ENCODE measurements at regions not wholly inside any gene's neighbourhood (a gene's known extent, or its start where the extent isn't known, plus 50 kb on each side); places are given as distances from the start of the nearest gene placed in this dataset.

DNA sequence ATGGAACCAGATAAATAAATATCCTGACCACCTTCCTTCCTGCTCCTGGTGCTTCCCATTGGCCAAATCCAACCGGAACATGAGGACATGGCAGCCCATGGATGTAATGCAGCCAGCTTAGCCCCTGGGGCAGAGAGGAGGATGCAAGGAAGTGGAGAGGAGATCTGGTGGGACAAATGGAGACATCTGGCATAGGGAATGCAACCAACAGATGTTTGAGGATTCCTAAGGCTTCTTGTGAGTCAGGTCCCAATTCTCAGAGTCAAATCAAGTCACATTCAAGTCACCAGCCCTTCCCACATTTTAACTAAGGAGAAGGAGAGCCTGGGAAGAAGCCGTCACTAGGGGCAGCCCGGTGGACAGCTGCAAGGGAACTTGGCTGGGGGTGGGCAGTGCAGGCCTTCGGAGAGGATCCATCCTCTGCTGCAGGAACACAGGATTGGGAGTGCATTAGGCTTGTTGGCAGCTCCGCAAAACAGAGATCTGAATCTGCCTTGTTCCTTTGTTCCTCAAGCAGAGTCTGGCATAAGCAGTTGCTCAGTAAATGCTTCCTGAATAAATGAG lies 62.8 kb upstream of the HS3ST2 start:
- no peak overlapping the region for H3K4me3 ChIP-seq (ENCODE audit: low read depth, low read length)
- no peak for DNase-seq (ENCODE audit: low read depth, low spot score)
- in situ Hi-C loops (cut with HindIII; ENCODE audit: low sequenced_read_pairs), result no loop called here
- TF ChIP-seq, protein P1, sequence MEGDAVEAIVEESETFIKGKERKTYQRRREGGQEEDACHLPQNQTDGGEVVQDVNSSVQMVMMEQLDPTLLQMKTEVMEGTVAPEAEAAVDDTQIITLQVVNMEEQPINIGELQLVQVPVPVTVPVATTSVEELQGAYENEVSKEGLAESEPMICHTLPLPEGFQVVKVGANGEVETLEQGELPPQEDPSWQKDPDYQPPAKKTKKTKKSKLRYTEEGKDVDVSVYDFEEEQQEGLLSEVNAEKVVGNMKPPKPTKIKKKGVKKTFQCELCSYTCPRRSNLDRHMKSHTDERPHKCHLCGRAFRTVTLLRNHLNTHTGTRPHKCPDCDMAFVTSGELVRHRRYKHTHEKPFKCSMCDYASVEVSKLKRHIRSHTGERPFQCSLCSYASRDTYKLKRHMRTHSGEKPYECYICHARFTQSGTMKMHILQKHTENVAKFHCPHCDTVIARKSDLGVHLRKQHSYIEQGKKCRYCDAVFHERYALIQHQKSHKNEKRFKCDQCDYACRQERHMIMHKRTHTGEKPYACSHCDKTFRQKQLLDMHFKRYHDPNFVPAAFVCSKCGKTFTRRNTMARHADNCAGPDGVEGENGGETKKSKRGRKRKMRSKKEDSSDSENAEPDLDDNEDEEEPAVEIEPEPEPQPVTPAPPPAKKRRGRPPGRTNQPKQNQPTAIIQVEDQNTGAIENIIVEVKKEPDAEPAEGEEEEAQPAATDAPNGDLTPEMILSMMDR (IDR thresholded peaks at IDR 0.05; ENCODE audit: low read depth, low read length), result no peak

DNA sequence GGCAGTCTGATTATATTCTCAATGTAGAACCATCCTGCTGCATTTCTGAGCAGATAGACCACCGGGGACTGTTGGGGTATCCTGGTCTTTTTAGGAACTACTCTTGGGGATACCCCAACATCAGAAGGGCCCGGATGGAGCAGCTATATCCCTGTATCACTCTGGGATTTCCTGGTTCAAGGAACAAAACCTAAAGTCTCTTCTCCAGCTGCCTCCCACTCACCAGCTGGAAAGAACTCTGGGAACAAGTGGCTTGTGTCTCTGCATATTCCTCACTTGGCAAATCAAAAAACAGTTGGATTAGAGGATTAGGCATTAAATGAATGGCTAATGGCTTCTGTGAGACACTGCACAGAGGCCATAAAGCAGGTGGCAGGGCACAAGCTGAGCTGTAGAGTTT lies 62.3 kb upstream of the HS3ST2 start:
- H3K4me3 ChIP-seq (ENCODE audit: low read depth, low read length), result no peak overlapping the region
- DNase-seq (ENCODE audit: low read depth, low spot score), result no peak
- TF ChIP-seq, protein P1 (IDR thresholded peaks at IDR 0.05; ENCODE audit: low read depth, low read length), result no peak
- in situ Hi-C loops (cut with HindIII; ENCODE audit: low sequenced_read_pairs), result no loop called here

DNA sequence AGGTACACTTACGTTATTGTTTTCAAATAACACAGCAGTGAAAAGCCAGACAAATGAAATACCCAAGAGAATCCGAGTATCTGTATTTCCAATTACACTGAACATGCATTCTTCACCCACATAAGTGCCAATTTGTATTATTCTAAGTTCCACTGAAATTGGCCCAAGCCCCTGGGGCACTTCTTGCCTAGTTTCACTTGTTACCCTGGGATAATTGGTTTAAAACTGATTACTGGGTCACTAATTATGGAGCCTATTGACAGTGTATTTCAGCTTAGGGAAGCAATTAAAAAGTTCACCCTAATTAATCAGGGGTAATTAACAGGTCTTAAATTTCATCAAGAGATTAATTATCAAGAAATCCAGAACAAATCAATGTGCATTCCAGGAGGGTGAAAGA lies 60.5 kb upstream of the HS3ST2 start:
- no peak for DNase-seq (ENCODE audit: low read depth, low spot score)
- no peak overlapping the region for H3K4me3 ChIP-seq (ENCODE audit: low read depth, low read length)
- in situ Hi-C loops (cut with HindIII; ENCODE audit: low sequenced_read_pairs), result no loop called here
- TF ChIP-seq, protein P1 (IDR thresholded peaks at IDR 0.05; ENCODE audit: low read depth, low read length), result no peak

DNA sequence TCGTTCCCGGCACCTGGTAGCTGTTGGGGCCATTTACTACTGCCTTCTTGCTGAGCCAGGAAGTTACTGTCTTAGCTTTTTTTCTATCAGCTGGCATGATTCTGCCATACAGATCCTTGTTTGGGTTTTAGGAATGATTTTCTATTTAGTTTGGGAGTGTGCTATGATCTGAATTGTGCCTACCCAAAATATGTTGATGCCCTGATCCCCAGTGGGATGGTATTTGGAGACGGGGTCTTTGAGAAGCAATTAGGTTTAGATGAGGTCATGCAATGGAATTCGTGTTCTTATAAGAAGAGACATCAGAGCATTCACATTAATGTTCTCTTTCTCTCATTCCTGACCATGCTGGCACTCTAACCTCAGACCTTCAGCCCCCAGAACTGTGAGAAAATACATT lies 59.4 kb upstream of the HS3ST2 start:
- TF ChIP-seq, protein P1 (IDR thresholded peaks at IDR 0.05; ENCODE audit: low read depth, low read length), result no peak
- no peak for DNase-seq (ENCODE audit: low read depth, low spot score)
- in situ Hi-C loops (cut with HindIII; ENCODE audit: low sequenced_read_pairs), result no loop called here
- no peak overlapping the region for H3K4me3 ChIP-seq (ENCODE audit: low read depth, low read length)

- H3K4me3 ChIP-seq (ENCODE audit: low read depth, low read length), result no peak overlapping the region
- DNase-seq (ENCODE audit: low read depth, low spot score), result no peak
- in situ Hi-C loops (cut with HindIII; ENCODE audit: low sequenced_read_pairs), result no loop called here
- TF ChIP-seq, protein P1 (IDR thresholded peaks at IDR 0.05; ENCODE audit: low read depth, low read length), result no peak
Measured at GRCh38 chr16:22757202-22757601, 56.8 kb upstream of the HS3ST2 start.

DNA sequence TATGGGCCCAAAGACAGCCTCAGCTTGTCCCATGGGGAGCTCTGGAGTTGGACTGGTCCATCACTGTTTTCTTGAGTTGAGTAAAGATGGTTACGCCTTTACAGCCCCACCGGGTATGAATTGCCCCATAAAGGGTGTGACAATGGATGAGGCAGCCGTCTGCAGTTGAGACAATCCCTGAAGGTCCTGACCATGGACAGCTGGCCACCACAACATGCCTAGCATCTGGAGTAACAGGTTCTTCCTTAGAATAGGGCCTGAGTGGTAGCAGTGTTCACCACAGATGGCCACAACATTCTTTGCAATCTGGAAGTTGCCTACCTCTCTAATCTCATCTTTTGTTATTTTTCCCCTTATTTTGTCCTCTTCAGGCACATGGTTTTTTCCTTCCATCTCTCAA lies 51.5 kb upstream of the HS3ST2 start:
- no peak overlapping the region for H3K4me3 ChIP-seq (ENCODE audit: low read depth, low read length)
- DNase-seq (ENCODE audit: low read depth, low spot score), result no peak
- in situ Hi-C loops (cut with HindIII; ENCODE audit: low sequenced_read_pairs), result no loop called here
- TF ChIP-seq, protein P1 (IDR thresholded peaks at IDR 0.05; ENCODE audit: low read depth, low read length), result no peak

Data from astrocyte of the spinal cord (primary cell).